Suprapubic skin (tissue), 4 donors: ENCODE measurements at regions not wholly inside any gene's neighbourhood (a gene's known extent, or its start where the extent isn't known, plus 50 kb on each side); places are given as distances from the start of the nearest gene placed in this dataset.
"Not testable (repeated sequence)": the region's sequence is repeated elsewhere in the genome, so short reads cannot be mapped to it uniquely, and the experiment has no call there.

Experiments used
- DNase-seq, 2 donors: peaks; one replicate each; pipeline ENCODE4 v3.0.0-alpha.2; 2019; ENCODE audit warnings: low spot score in 2 of 2
- H3K27ac ChIP-seq: fragments of 200-600 bp; sonication (generic); one replicate; pipeline ENCODE4 v1.5.1; 2019
- H3K27me3 ChIP-seq: fragments of 200-600 bp; sonication (generic); one replicate; pipeline ENCODE4 v1.5.1; 2019
- H3K36me3 ChIP-seq: fragments of 200-600 bp; sonication (generic); one replicate; pipeline ENCODE4 v1.5.1; 2019
- H3K4me1 ChIP-seq: fragments of 200-600 bp; sonication (generic); one replicate; pipeline ENCODE4 v1.5.1; 2019
- H3K4me3 ChIP-seq: fragments of 200-600 bp; sonication (generic); one replicate; pipeline ENCODE4 v1.5.1; 2019; ENCODE audit warnings: mild to moderate bottlenecking
- H3K9me3 ChIP-seq: fragments of 200-600 bp; sonication (generic); one replicate; pipeline ENCODE4 v1.5.1; 2019
- EP300 ChIP-seq: sonication (generic); formaldehyde crosslinking; IDR thresholded peaks from one replicate; pipeline ENCODE4 v1.6.1; 2017; ENCODE audit warnings: antibody characterized with exemption
- POLR2A ChIP-seq, 2 donors: fragments of 450-650 bp; IDR thresholded peaks; one replicate each; pipeline ENCODE4 v1.6.1; 2017; ENCODE audit warnings: antibody characterized with exemption in 2 of 2, mild to moderate bottlenecking in 2 of 2, moderate library complexity in 2 of 2
- POLR2AphosphoS5 ChIP-seq, 3 donors: sonication (generic); formaldehyde crosslinking; IDR thresholded peaks; one replicate each; pipeline ENCODE4 v1.6.1; 2017; ENCODE audit warnings: antibody characterized with exemption in 3 of 3
- WGBS: methylation state at CpG from one replicate; pipeline ENCODE4 v1.1.5; 2018; 5-methylcytosine and 5-hydroxymethylcytosine counted together
- TF ChIP-seq, protein P1 (sequence below), 2 donors: fragments of 200-600 bp in 1 of 2; fragments of 450-650 bp in 1 of 2; sonication (generic) in 1 of 2; IDR thresholded peaks; one replicate each; pipeline ENCODE4 v1.5.1; 2016 to 2019; ENCODE audit warnings: antibody characterized with exemption in 2 of 2, mild to moderate bottlenecking in 1 of 2, moderate library complexity in 1 of 2

DNA sequence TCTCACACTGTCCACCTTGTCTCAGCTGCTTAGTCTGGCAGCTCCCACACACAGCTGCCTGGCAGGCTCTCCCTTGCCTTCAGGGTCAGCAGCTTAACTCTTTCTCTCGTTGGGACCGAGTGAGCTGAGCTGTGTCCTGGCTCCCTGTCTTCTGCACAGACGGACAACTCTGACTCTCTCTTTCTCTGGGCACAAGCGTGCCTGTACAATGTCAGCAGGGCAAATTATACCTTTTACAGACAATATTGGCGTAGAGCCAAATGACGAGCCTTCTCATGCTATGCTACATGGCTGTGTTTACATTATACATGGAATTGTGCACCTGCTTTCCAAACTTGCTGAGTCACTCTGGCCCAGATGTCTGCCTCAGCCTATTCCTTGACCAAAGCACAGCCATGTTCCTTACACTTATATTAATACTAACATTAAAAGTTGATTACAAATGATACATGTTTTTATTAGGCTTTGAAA lies 188.6 kb downstream of the CYLC2 start:
- 39% methylated on average over 6 of the region's 6 CpGs for WGBS
- no peak for DNase-seq
- Histone ChIP-seq H3K4me1 (no peaks in the 10 kb centered on the region), H3K9me3 (no peaks in the 10 kb centered on the region), H3K36me3 (no peaks in the 10 kb centered on the region), H3K27ac (no peak overlapping the region), H3K4me3 (no peak overlapping the region), H3K27me3 (no peaks in the 10 kb centered on the region)
- TF ChIP-seq POLR2AphosphoS5 (IDR thresholded peaks at IDR 0.05): no peak

DNA sequence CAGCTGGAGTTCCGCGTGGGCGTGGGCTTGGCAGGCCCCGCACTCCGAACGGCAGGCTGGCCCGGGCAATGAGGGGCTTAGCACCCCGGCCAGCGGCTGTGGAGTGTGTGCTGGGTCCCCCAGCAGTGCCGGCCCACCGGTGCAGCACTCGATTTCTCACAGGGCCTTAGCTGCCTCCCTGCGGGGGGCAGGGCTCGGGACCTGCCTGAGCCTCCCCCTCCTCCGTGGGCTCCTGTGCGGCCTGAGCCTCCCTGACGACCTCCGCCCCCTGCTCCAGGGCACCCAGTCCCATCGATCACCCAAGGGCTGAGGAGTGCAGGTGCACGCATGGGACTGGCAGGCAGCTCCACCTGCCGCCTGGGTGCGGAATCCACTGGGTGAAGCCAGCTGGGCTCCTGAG lies 191.8 kb downstream of the CYLC2 start:
- no peak overlapping the region for H3K27ac ChIP-seq
- no peak overlapping the region for H3K4me3 ChIP-seq
- H3K36me3 ChIP-seq: no peaks in the 10 kb centered on the region
- 98% methylated on average over 7 of the region's 22 CpGs for WGBS
- H3K9me3 ChIP-seq: no peaks in the 10 kb centered on the region
- DNase-seq: no peak
- no peaks in the 10 kb centered on the region for H3K4me1 ChIP-seq
- TF ChIP-seq EP300 (no peak), POLR2AphosphoS5 (IDR thresholded peaks at IDR 0.05) (no peak), POLR2A (IDR thresholded peaks at IDR 0.05) (no peak)
- TF ChIP-seq, protein P1, sequence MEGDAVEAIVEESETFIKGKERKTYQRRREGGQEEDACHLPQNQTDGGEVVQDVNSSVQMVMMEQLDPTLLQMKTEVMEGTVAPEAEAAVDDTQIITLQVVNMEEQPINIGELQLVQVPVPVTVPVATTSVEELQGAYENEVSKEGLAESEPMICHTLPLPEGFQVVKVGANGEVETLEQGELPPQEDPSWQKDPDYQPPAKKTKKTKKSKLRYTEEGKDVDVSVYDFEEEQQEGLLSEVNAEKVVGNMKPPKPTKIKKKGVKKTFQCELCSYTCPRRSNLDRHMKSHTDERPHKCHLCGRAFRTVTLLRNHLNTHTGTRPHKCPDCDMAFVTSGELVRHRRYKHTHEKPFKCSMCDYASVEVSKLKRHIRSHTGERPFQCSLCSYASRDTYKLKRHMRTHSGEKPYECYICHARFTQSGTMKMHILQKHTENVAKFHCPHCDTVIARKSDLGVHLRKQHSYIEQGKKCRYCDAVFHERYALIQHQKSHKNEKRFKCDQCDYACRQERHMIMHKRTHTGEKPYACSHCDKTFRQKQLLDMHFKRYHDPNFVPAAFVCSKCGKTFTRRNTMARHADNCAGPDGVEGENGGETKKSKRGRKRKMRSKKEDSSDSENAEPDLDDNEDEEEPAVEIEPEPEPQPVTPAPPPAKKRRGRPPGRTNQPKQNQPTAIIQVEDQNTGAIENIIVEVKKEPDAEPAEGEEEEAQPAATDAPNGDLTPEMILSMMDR (IDR thresholded peaks at IDR 0.05): no peak
- H3K27me3 ChIP-seq: no peaks in the 10 kb centered on the region

DNA sequence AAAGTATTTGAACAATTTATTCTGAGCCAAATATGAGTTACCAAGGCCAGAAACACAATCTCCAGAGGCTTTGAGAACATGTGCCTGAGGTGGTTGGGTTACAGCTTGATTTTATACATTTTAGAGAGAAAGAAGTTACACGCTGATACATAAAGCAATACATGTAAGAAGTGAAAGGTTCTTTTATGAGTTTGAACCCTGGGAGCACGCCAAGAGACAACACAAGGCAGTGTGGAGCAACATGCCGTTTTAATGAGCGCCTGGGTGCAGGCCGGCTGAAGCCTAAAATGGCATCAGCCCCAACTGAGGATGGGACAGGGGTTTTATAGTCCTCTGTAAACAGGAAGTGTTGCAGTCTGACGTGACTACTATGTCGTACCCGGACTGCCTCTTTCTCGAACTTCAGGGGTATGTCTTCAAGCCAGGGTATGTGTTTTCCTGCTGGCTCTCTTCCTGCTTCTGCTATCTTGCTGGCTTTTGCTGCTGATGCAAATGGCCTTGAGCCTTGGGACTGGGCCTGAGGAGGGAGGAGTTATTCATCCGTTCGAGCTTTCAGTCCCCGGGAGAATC lies 193.7 kb downstream of the CYLC2 start:
- Histone ChIP-seq H3K27ac (no peak overlapping the region), H3K4me3 (no peak overlapping the region), H3K27me3 (no peaks in the 10 kb centered on the region), H3K9me3 (no peaks in the 10 kb centered on the region), H3K4me1 (no peaks in the 10 kb centered on the region), H3K36me3 (no peaks in the 10 kb centered on the region)
- DNase-seq: no peak
- TF ChIP-seq POLR2AphosphoS5 (IDR thresholded peaks at IDR 0.05) (no peak), POLR2A (IDR thresholded peaks at IDR 0.05) (no peak), EP300 (no peak)
- TF ChIP-seq, protein P1 (IDR thresholded peaks at IDR 0.05): no peak
- 67% methylated on average over 12 of the region's 12 CpGs for WGBS

DNA sequence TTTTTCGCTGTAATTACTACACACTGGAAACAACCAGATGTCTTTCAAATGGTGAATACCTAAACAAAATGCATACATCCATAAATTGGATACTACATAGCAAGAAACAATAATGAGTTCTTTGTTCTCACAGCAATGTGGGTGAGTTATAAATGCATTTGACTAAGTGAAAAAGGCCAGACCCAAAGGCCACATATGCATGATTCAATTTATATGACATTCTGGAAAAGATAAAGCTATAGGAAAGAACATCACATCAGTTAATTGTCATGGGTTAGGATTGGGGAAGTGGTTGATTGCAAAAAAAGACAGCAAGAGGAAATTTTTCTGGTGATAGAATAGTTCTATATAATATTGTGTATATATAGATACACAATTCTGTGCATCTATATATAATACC lies 198.9 kb downstream of the CYLC2 start:
- WGBS: 79% methylated on average over 1 of the region's 1 CpG

DNA sequence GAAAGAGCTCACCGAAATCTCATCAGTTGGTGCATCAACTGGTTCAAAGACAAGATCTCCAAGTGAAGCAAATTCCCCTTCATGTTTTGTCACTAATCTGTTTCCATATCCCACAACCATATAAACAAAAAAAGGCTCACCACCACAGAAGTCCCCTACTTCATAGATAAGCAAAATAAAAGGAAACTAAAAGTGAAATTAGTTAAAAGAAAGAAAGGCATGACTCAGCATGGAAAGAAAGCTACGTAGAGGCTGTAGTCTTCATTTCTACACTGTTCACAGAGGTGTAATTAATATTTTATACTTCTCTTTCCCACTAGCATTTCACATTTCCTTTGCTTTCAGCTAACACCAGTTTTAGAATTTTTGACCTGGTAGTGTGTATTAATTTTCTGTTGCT lies 208.0 kb downstream of the CYLC2 start:
- 82% methylated on average over 2 of the region's 2 CpGs for WGBS
- Histone ChIP-seq H3K36me3 (no peaks in the 10 kb centered on the region), H3K27me3 (no peaks in the 10 kb centered on the region), H3K4me1 (no peaks in the 10 kb centered on the region), H3K27ac (no peak overlapping the region), H3K4me3 (no peak overlapping the region), H3K9me3 (peaks cover 3% of the 10 kb centered on the region)
- no peak for DNase-seq
- TF ChIP-seq, protein P1 (IDR thresholded peaks at IDR 0.05): no peak
- TF ChIP-seq POLR2A (IDR thresholded peaks at IDR 0.05): no peak
- no peak for TF ChIP-seq POLR2AphosphoS5 (IDR thresholded peaks at IDR 0.05)
- no peak for TF ChIP-seq EP300

More for the DNA sequence above, 198.9 kb downstream of the CYLC2 start:
- no peak for DNase-seq
- Histone ChIP-seq H3K4me3 (no peak overlapping the region), H3K4me1 (no peaks in the 10 kb centered on the region), H3K27ac (no peak overlapping the region), H3K27me3 (no peaks in the 10 kb centered on the region), H3K36me3 (no peaks in the 10 kb centered on the region), H3K9me3 (no peaks in the 10 kb centered on the region)
- TF ChIP-seq EP300: no peak
- no peak for TF ChIP-seq POLR2A (IDR thresholded peaks at IDR 0.05)
- TF ChIP-seq, protein P1 (IDR thresholded peaks at IDR 0.05): no peak
- TF ChIP-seq POLR2AphosphoS5 (IDR thresholded peaks at IDR 0.05): no peak

DNA sequence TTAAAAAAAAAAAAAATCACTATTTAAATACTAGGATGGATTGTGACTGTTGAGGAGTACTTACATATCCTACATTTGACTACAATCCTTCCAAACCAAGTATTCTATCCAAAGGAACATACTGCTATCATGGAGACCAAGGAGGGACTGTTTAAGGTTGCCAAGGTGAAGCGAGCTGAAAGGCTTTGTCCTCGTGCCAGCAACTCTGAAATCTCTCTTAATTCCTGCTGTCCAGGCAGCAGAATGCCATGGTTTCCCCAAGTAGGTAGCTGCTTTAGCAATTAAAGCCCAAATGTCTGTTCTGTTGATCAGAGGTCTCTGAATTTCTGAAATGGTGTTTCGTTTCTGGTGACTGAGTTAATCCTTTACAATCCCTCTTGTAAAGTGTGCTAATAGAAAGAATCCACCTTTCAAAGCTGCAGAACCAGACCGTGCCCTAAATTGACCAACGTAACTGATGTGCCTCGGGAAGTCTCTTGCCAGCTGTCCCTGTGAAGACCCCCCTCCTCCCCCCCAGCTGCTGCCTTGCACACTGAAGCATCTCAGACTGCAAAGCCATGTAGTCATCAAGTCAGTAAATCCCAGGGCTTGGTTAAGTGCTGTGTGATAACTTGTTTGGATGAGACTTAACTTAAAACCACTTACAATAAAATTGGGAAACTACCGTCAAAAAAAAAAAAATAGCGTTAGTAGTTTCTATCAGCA lies 210.9 kb downstream of the CYLC2 start:
- not testable (repeated sequence) for H3K4me1 ChIP-seq, H3K4me3 ChIP-seq, H3K27ac ChIP-seq, H3K27me3 ChIP-seq, H3K36me3 ChIP-seq, H3K9me3 ChIP-seq, DNase-seq
- WGBS: 71% methylated on average over 8 of the region's 8 CpGs
